22Rv1 (cell line): ENCODE measurements at regions not wholly inside any gene's neighbourhood (a gene's known extent, or its start where the extent isn't known, plus 50 kb on each side); places are given as distances from the start of the nearest gene placed in this dataset.

Experiments used
- H3K27ac ChIP-seq: fragments of 450-650 bp; 2 replicates; pipeline ENCODE4 v1.5.1; 2017
- CTCF ChIP-seq: fragments of 450-650 bp; IDR thresholded peaks from 2 replicates; pipeline ENCODE4 v1.5.1; 2017; ENCODE audit warnings: mild to moderate bottlenecking
- ZFX ChIP-seq: fragments of 450-650 bp; IDR thresholded peaks from 2 replicates; pipeline ENCODE4 v1.6.1; 2017; ENCODE audit warnings: antibody characterized with exemption, borderline replicate concordance

- no peak overlapping the region for H3K27ac ChIP-seq
- no peak for TF ChIP-seq CTCF
- TF ChIP-seq ZFX = no peak
Observed at GRCh38 chr2:136253288-136254004, 135.5 kb upstream of the CXCR4 start.

GRCh38 chr2:136251885-136252585 lies 134.1 kb upstream of the CXCR4 start:
- TF ChIP-seq CTCF = no peak
- no peak for TF ChIP-seq ZFX
- H3K27ac ChIP-seq = no peak overlapping the region

- TF ChIP-seq ZFX (no peak), CTCF (no peak)
- no peak overlapping the region for H3K27ac ChIP-seq
Observed at GRCh38 chr2:136251197-136251884, 133.4 kb upstream of the CXCR4 start.

- no peak overlapping the region for H3K27ac ChIP-seq
- no peak for TF ChIP-seq CTCF
- no peak for TF ChIP-seq ZFX
Observed at GRCh38 chr2:136250131-136250530, 132.2 kb upstream of the CXCR4 start.

GRCh38 chr2:136248907-136249306 lies 131.0 kb upstream of the CXCR4 start:
- TF ChIP-seq CTCF = no peak
- no peak overlapping the region for H3K27ac ChIP-seq

GRCh38 chr2:136248242-136248641 lies 130.3 kb upstream of the CXCR4 start:
- H3K27ac ChIP-seq = no peak overlapping the region
- TF ChIP-seq CTCF (no peak), ZFX (no peak)
